Activated CD4-positive, alpha-beta memory T cell treated with anti-CD3 and anti-CD28 coated beads for 36 hours (primary cell): ENCODE measurements at regions not wholly inside any gene's neighbourhood (a gene's known extent, or its start where the extent isn't known, plus 50 kb on each side); places are given as distances from the start of the nearest gene placed in this dataset.

Experiments used
- CTCF ChIA-PET: fragments of 350-600 bp; sonication (Branson Sonifier 250); formaldehyde crosslinking; loops from one replicate; lab custom pipeline; 2021; ENCODE audit warnings: antibody characterized with exemption, inconsistent platforms; lab: Charles Lee
- POLR2A ChIA-PET: fragments of 350-600 bp; sonication (Branson Sonifier 250); formaldehyde crosslinking; loops from one replicate; lab custom pipeline; 2021; ENCODE audit warnings: antibody characterized with exemption; lab: Charles Lee
- DNase-seq: peaks from one replicate; pipeline ENCODE4 v3.0.0-alpha.2; 2020
- H3K27ac Mint-ChIP-seq: one replicate; pipeline ENCODE4 v1.8.0; 2021; ENCODE audit warnings: mixed read lengths
- H3K27me3 Mint-ChIP-seq: one replicate; pipeline ENCODE4 v1.8.0; 2021; ENCODE audit warnings: mixed read lengths
- H3K36me3 Mint-ChIP-seq: one replicate; pipeline ENCODE4 v1.8.0; 2021; ENCODE audit warnings: mixed read lengths
- H3K4me1 Mint-ChIP-seq: one replicate; pipeline ENCODE4 v1.8.0; 2021; ENCODE audit warnings: low read depth, mixed read lengths
- H3K4me3 Mint-ChIP-seq: one replicate; pipeline ENCODE4 v1.8.0; 2021; ENCODE audit warnings: mild to moderate bottlenecking, mixed read lengths
- H3K9me3 Mint-ChIP-seq: one replicate; pipeline ENCODE4 v1.8.0; 2021; ENCODE audit warnings: mixed read lengths
- intact Hi-C: fragments of 100-400 bp; cut with micrococcal nuclease; formaldehyde crosslinking; loops from one replicate; pipeline ENCODE4 v1.15.1; 2023

DNA sequence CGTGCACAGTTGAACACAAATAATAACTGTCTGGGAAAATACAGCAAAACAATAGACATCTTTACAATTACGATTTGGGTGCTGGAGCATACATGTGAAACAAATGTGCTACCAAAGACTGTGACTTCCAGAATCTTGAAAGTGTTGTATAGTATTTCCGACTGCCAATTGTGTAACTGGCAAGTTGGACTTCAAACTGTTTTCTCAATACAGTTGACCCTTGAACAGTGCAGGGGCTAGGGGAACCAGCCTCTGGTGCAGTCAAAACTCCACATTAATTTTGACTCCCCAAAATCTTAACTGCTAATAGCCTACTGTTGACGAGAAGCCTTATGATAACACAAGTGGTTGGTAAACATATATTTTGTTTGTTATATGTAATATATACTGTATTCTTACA is 904.2 kb downstream of the EPHA3 start:
- no peak for DNase-seq
- H3K27me3 Mint-ChIP-seq: no peaks in the 10 kb centered on the region
- intact Hi-C loops: no loop called here
- H3K36me3 Mint-ChIP-seq: no peaks in the 10 kb centered on the region
- H3K4me1 Mint-ChIP-seq: no peaks in the 10 kb centered on the region
- POLR2A ChIA-PET: no interaction called here
- CTCF ChIA-PET: no interaction called here
- H3K27ac Mint-ChIP-seq: no peak overlapping the region
- peaks cover 11% of the 10 kb centered on the region for H3K9me3 Mint-ChIP-seq
- H3K4me3 Mint-ChIP-seq: no peak overlapping the region

DNA sequence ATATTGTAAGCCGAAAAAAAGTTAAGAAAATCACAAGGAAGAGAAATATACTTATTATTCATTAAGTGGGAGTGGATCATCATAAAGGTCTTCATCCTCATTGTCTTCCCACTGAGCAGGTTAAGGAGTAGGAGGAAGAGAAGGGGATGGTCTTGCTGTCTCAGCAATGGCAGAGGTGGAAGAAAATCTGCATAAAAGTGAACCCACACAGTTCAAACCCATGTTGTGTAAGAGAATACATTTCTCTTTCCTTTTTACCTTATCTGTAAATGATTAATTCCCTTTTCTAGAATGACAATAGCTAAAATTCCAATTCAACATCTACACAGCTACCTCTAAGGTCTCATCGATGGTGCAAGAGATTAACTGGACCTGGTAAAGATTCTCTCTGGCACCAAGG is 904.6 kb downstream of the EPHA3 start:
- Mint-ChIP-seq H3K9me3 (peaks cover 11% of the 10 kb centered on the region), H3K27ac (no peak overlapping the region), H3K27me3 (no peaks in the 10 kb centered on the region), H3K36me3 (no peaks in the 10 kb centered on the region), H3K4me3 (no peak overlapping the region), H3K4me1 (no peaks in the 10 kb centered on the region)
- POLR2A ChIA-PET: no interaction called here
- CTCF ChIA-PET: no interaction called here
- intact Hi-C loops: no loop called here
- DNase-seq: no peak

DNA sequence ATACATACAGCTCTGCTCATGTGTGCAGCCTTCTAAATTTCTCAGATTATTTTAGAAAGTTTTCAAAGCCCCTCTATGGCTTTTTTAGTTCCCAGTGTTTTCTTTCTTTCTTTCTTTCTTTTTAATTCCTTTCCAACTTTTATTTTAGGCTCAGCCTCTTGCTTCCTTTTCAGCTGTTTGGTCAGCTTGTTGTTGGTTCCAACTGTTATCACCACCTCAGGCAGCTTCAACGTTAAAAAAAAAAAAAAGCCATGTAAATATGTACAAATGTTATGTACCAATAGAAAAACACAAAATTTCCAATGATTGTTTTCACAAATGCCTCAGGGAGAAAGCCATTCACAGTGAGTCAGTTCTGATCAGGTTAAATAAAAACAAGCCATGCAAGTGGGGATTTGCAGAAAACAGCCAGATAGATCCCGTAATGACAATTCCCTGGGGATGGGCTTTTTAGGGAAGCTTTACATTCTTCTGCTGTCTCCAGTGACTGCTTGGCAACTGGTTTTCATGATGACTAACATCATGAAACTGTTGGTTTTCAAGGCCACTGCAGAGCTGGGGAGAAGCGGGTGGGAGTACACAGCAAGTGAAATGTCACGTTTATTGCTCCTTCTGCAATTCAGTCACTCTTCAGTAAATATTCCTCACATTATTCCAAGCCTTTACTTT is 908.4 kb downstream of the EPHA3 start:
- Mint-ChIP-seq H3K36me3 (no peaks in the 10 kb centered on the region), H3K27ac (no peak overlapping the region), H3K4me3 (no peak overlapping the region), H3K27me3 (no peaks in the 10 kb centered on the region), H3K9me3 (peaks cover 8% of the 10 kb centered on the region), H3K4me1 (no peaks in the 10 kb centered on the region)
- CTCF ChIA-PET: no interaction called here
- intact Hi-C loops: no loop called here
- no peak for DNase-seq
- POLR2A ChIA-PET: no interaction called here

DNA sequence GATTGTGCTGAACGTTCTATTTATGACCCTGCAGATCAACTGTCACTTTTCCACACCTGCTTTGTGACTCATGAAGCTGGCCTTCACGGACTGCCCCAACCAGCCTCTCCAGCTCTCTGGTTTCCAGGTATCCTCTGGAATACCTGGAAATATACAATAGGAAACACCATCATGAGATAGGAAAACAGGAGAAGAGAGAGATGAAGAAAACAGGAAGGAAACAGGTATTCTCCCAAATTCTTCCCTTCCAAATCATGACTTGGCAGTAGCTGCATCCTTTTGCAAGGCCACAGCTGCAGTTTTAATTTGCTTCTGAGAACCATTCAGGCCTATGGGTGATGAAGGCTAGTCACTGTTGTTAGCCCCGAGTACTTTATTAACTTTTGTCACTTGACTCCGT is 909.1 kb downstream of the EPHA3 start:
- no peaks in the 10 kb centered on the region for H3K27me3 Mint-ChIP-seq
- intact Hi-C loops: no loop called here
- ChIA-PET POLR2A (no interaction called here), CTCF (no interaction called here)
- no peak for DNase-seq
- H3K9me3 Mint-ChIP-seq: peaks cover 8% of the 10 kb centered on the region
- H3K4me1 Mint-ChIP-seq: no peaks in the 10 kb centered on the region
- H3K4me3 Mint-ChIP-seq: no peak overlapping the region
- no peak overlapping the region for H3K27ac Mint-ChIP-seq
- no peaks in the 10 kb centered on the region for H3K36me3 Mint-ChIP-seq

DNA sequence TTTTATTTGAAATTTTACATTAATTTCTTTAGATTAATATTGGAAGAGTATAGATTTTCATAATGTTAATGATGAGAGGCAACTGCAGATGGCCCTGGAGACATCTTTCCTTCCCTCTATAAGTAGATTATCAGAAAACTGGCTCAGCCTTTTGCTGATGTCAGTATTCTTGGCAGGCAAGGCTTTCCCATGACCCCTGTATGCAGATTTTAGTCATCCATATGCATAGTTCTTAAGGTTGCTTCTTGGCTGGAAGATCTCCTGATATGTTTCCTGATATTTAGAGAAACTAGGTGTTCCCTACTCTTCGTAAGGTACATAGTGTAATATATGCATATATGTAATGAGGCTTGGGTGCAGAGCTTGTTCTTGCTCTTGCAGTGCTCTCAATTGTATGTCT is 911.4 kb downstream of the EPHA3 start:
- ChIA-PET CTCF (no interaction called here), POLR2A (no interaction called here)
- Mint-ChIP-seq H3K27ac (no peak overlapping the region), H3K4me3 (no peak overlapping the region), H3K9me3 (peaks cover 10% of the 10 kb centered on the region), H3K36me3 (no peaks in the 10 kb centered on the region), H3K4me1 (no peaks in the 10 kb centered on the region), H3K27me3 (no peaks in the 10 kb centered on the region)
- DNase-seq: no peak
- intact Hi-C loops: no loop called here

DNA sequence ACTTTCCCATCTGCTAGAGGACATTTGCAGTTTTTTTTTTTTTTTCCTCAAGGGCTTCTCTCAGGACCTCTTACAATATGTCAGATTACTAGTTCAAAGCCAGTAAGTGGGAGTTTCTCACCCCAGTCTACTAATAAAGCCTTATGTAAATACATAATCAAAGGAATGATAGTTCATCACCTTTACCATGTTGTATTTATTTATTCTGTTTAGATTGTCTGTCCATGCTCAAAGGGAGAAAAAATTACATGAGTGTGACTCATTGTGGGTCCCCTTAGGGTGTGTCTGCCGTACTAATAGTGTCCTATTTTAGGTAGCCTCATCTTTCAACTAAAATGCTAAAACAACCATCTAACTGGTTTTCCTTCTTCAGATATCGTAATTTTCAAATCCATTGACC is 917.6 kb downstream of the EPHA3 start:
- no peaks in the 10 kb centered on the region for H3K4me1 Mint-ChIP-seq
- H3K27me3 Mint-ChIP-seq: no peaks in the 10 kb centered on the region
- DNase-seq: no peak
- peaks cover 13% of the 10 kb centered on the region for H3K9me3 Mint-ChIP-seq
- POLR2A ChIA-PET: no interaction called here
- H3K36me3 Mint-ChIP-seq: no peaks in the 10 kb centered on the region
- no peak overlapping the region for H3K27ac Mint-ChIP-seq
- H3K4me3 Mint-ChIP-seq: no peak overlapping the region
- intact Hi-C loops: no loop called here
- CTCF ChIA-PET: no interaction called here

DNA sequence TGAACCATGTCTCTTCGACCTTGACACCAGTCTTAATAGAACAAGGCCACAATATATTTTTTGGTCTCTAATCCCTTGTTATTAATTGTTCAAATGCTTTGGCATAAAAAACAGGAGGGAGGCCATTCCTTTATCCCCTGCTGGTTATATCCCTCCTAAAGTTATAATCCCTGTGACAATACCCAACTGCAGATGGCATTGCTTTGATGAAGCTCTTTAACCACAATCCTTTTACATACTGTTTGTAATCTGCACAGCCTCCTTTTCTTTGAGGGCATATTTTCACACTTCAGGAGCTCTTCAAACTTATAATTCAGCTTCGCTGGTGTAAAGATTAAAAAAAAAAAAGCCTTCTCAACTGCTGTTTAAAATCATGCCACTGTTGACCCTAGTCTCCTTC is 919.0 kb downstream of the EPHA3 start:
- POLR2A ChIA-PET: no interaction called here
- no peak for DNase-seq
- Mint-ChIP-seq H3K27me3 (no peaks in the 10 kb centered on the region), H3K36me3 (no peaks in the 10 kb centered on the region), H3K4me3 (no peak overlapping the region), H3K9me3 (peaks cover 13% of the 10 kb centered on the region), H3K4me1 (no peaks in the 10 kb centered on the region), H3K27ac (no peak overlapping the region)
- intact Hi-C loops: no loop called here
- CTCF ChIA-PET: no interaction called here

DNA sequence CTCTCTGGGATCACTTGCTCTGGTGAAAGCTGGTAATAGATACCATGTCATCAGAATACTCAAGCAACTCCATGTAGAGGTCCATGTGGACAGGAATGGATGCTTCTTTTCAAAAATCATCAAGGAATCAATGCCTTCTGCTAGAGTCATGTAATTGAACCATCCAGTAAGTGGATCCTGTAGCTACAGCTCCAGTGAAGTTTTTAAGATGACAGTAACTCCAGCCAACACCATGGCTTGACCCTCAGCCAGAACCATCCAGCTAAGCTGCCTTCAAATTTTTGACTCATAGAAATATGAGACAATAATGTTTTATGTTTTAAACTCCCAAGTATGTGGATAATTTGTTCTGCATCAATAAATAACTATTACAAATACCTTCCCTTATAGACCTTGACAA is 923.7 kb downstream of the EPHA3 start:
- CTCF ChIA-PET: interaction anchor here (0.5 to 0.6 kb wide), 2 partner anchors 1649 to 1882 kb away, joined by 3 read pairs; no protein-coding TSS in a partner anchor

DNA sequence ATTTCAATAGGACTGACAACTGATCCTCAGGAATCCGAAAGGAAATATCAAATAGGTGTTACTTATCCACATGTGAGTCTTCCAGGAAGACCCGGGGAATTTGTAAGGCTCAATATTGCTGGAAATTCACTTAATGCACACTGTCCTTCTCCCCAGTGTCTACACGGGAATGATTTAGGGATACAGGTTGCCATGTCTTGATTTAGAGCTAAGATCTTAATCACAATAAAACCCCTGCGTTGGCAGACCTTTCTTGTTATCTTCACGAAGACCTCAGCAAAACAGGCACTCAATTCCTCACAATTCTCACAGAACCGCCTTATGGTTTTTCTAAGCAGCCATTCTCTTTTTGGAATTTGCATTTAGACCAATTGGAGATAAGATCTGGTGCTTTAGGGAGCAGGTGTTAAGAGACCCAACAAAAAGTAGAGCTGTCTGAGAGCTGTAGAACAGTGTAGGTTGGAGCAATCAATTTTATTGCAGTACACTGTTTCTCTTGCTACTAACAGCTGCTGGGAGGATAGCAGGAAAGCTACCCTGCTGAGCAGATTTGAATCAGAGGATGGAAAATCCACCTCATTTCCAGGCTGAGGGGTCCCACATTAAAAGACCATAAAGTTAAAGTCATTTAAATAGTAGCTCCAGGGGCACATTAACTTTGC is 925.7 kb downstream of the EPHA3 start:
- H3K27me3 Mint-ChIP-seq: no peaks in the 10 kb centered on the region
- H3K9me3 Mint-ChIP-seq: peaks cover 12% of the 10 kb centered on the region
- H3K4me1 Mint-ChIP-seq: no peaks in the 10 kb centered on the region
- ChIA-PET POLR2A (no interaction called here), CTCF (no interaction called here)
- H3K36me3 Mint-ChIP-seq: no peaks in the 10 kb centered on the region
- no peak overlapping the region for H3K27ac Mint-ChIP-seq
- H3K4me3 Mint-ChIP-seq: no peak overlapping the region
- no peak for DNase-seq
- intact Hi-C loops: no loop called here

More for the DNA sequence above, 923.7 kb downstream of the EPHA3 start:
- Mint-ChIP-seq H3K27ac (no peak overlapping the region), H3K4me3 (no peak overlapping the region), H3K9me3 (peaks cover 9% of the 10 kb centered on the region), H3K4me1 (no peaks in the 10 kb centered on the region), H3K27me3 (no peaks in the 10 kb centered on the region), H3K36me3 (no peaks in the 10 kb centered on the region)
- DNase-seq: no peak
- intact Hi-C loops: no loop called here
- POLR2A ChIA-PET: no interaction called here

DNA sequence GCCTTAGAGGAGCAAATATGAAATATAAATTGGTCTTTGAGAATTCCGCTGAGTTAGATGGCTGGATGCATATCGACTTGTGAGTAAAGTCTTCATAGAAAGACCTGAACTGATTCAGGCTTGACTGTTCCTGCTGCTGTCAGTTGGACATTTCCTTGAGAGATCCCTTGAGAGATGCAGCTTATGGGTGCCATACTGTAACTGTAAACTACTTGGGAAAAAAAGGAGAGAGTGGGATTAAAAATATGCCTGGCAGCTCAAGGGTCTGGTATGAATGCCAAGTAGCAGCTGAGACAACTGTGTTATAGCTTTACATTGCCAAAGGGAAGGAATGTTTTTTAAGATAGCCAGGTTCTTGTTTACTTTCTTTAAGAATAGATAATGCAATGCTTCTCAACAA is 926.6 kb downstream of the EPHA3 start:
- H3K27ac Mint-ChIP-seq: no peak overlapping the region
- intact Hi-C loops: no loop called here
- POLR2A ChIA-PET: no interaction called here

DNA sequence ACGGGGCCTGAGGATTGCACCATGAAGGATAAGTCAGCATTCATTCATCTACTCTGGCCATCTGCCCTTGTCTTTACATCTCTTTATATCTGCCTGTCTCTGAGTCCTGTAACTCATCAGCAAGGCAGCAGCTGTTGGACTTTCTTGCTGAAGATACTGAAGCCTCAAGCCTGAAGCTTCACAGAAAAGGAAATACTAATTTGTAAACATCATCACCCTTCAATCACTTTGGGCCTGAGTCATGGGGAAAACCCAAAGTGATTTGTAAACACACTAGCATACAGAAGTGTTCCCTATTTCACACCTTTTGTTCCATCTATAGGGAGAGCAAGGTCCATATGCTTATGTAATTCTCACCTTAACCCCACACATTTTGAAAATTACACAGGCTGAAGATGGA is 928.2 kb downstream of the EPHA3 start:
- H3K4me3 Mint-ChIP-seq: no peak overlapping the region
- no peak overlapping the region for H3K27ac Mint-ChIP-seq
- H3K27me3 Mint-ChIP-seq: no peaks in the 10 kb centered on the region
- CTCF ChIA-PET: no interaction called here
- POLR2A ChIA-PET: no interaction called here
- DNase-seq: no peak
- intact Hi-C loops: no loop called here
- peaks cover 12% of the 10 kb centered on the region for H3K9me3 Mint-ChIP-seq
- no peaks in the 10 kb centered on the region for H3K36me3 Mint-ChIP-seq
- no peaks in the 10 kb centered on the region for H3K4me1 Mint-ChIP-seq

More for the DNA sequence above, 926.6 kb downstream of the EPHA3 start:
- H3K27me3 Mint-ChIP-seq: no peaks in the 10 kb centered on the region
- no peak for DNase-seq
- CTCF ChIA-PET: no interaction called here
- H3K9me3 Mint-ChIP-seq: peaks cover 12% of the 10 kb centered on the region
- no peaks in the 10 kb centered on the region for H3K36me3 Mint-ChIP-seq
- H3K4me1 Mint-ChIP-seq: no peaks in the 10 kb centered on the region
- H3K4me3 Mint-ChIP-seq: no peak overlapping the region

DNA sequence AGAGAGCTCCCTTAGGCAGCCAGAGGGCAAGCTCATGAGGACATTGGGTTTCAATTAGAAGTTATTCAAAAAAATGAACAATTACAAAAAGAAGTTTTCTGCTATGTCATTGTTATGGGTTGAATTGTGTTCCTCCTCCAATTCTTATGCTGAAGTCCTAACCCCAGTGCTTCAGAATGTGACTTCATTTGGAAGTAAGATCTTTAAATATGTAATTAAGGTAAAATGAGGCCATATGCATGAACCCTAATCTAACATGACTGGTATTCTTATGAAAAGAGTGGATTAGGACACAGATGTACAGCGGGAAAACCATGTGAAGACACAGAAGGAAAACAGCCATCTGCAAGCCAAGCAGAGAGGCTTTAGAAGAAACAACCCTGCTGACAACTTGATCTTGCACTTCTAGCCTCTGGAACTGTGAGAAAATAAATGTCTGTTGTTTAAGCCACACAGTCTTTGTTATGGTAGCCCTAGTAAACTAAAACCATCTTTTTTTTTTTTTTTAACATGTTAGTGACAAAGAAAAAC is 929.6 kb downstream of the EPHA3 start:
- Mint-ChIP-seq H3K36me3 (no peaks in the 10 kb centered on the region), H3K9me3 (peaks cover 12% of the 10 kb centered on the region), H3K4me1 (no peaks in the 10 kb centered on the region), H3K27ac (no peak overlapping the region), H3K4me3 (no peak overlapping the region), H3K27me3 (no peaks in the 10 kb centered on the region)
- intact Hi-C loops: no loop called here
- no peak for DNase-seq
- ChIA-PET POLR2A (no interaction called here), CTCF (no interaction called here)

DNA sequence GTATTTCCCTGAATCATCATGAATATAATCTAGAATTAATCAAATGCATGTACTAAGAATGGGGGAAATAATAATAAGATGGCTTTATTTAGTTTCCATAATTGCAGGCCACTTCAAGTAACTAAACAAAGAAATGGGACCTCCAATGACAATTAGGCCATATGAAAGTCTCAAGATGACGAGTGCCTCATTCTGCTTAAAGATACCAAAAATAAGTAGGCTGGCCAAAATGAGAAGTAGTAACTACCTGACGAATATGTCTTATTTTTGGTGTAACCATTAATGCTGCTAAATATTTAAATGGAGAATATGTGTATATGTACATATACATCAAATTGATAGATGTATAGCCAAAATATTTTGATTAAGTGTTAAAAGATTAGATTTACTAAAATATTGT is 932.6 kb downstream of the EPHA3 start:
- no peaks in the 10 kb centered on the region for H3K36me3 Mint-ChIP-seq
- POLR2A ChIA-PET: no interaction called here
- CTCF ChIA-PET: no interaction called here
- no peak overlapping the region for H3K27ac Mint-ChIP-seq
- DNase-seq: no peak
- no peaks in the 10 kb centered on the region for H3K27me3 Mint-ChIP-seq
- H3K9me3 Mint-ChIP-seq: peaks cover 15% of the 10 kb centered on the region
- intact Hi-C loops: no loop called here
- no peaks in the 10 kb centered on the region for H3K4me1 Mint-ChIP-seq
- no peak overlapping the region for H3K4me3 Mint-ChIP-seq
